Keratinocyte (primary cell): ENCODE measurements at regions not wholly inside any gene's neighbourhood (a gene's known extent, or its start where the extent isn't known, plus 50 kb on each side); places are given as distances from the start of the nearest gene placed in this dataset.

ENCODE experiments used
- DNase-seq: peaks from one replicate; pipeline ENCODE4 v3.0.0-alpha.2; 2011; ENCODE audit warnings: low read depth, missing footprints, low spot score
- FAIRE-seq: peaks from 2 replicates; lab custom pipeline; 2011; peaks lifted over from hg19 to GRCh38; lab: Jason Lieb, UNC
- H2AFZ ChIP-seq: 2 replicates; pipeline ENCODE4 v1.6.0; 2012; ENCODE audit warnings: low read length, control low read depth, inconsistent platforms; ENCODE audit not compliant: control insufficient read depth
- H3K27ac ChIP-seq: 2 replicates; pipeline ENCODE4 v1.5.1; 2011; ENCODE audit warnings: low read length; ENCODE audit not compliant: control insufficient read depth, insufficient read depth
- H3K27me3 ChIP-seq: 3 replicates; pipeline ENCODE4 v1.6.0; 2011; ENCODE audit warnings: low read length; ENCODE audit not compliant: control insufficient read depth, insufficient read depth; ENCODE audit errors: extremely low read depth
- H3K36me3 ChIP-seq, 2 experiments: 2 replicates in 1 of 2; 3 replicates in 1 of 2; pipeline ENCODE4 v1.5.1; 2011; ENCODE audit warnings: low read length in 2 of 2, mild to moderate bottlenecking in 1 of 2; ENCODE audit not compliant: control insufficient read depth in 2 of 2, insufficient read depth in 2 of 2; ENCODE audit errors: extremely low read depth in 1 of 2
- H3K4me1 ChIP-seq: 3 replicates; pipeline ENCODE4 v1.5.1; 2011; ENCODE audit warnings: low read length; ENCODE audit not compliant: control insufficient read depth, insufficient read depth; ENCODE audit errors: extremely low read depth
- H3K4me2 ChIP-seq: 3 replicates; pipeline ENCODE4 v1.6.0; 2011; ENCODE audit warnings: low read depth, low read length; ENCODE audit not compliant: control insufficient read depth, insufficient read depth; ENCODE audit errors: extremely low read depth
- H3K4me3 ChIP-seq, 3 experiments: fragments of 200-600 bp in 1 of 3; sonication (generic) in 1 of 3; 2 replicates in 2 of 3; 3 replicates in 1 of 3; pipeline ENCODE4 v1.5.1; 2011 to 2016; ENCODE audit warnings: low read length in 3 of 3, mild to moderate bottlenecking in 3 of 3, control low read depth in 2 of 3, inconsistent platforms in 1 of 3, low read depth in 1 of 3, mixed read lengths in 1 of 3, mixed run types in 1 of 3, moderate library complexity in 1 of 3; ENCODE audit not compliant: control insufficient read depth in 2 of 3, insufficient read depth in 2 of 3; ENCODE audit errors: extremely low read depth in 1 of 3
- H3K79me2 ChIP-seq: 2 replicates; pipeline ENCODE4 v1.6.0; 2012; ENCODE audit warnings: low read length; ENCODE audit not compliant: control insufficient read depth, insufficient read depth
- H3K9ac ChIP-seq: 3 replicates; pipeline ENCODE4 v1.6.0; 2011; ENCODE audit warnings: low read length; ENCODE audit not compliant: control insufficient read depth, insufficient read depth; ENCODE audit errors: extremely low read depth
- H3K9me1 ChIP-seq: 3 replicates; pipeline ENCODE4 v1.6.0; 2011; ENCODE audit warnings: low read length; ENCODE audit not compliant: control insufficient read depth, insufficient read depth; ENCODE audit errors: extremely low read depth
- H3K9me3 ChIP-seq: 2 replicates; pipeline ENCODE4 v1.5.1; 2012; ENCODE audit warnings: low read depth, low read length; ENCODE audit not compliant: control insufficient read depth
- H4K20me1 ChIP-seq: 3 replicates; pipeline ENCODE4 v1.6.0; 2011; ENCODE audit warnings: low read length; ENCODE audit not compliant: control insufficient read depth, insufficient read depth; ENCODE audit errors: extremely low read depth
- EZH2 ChIP-seq: IDR thresholded peaks from one replicate; pipeline ENCODE4 v1.6.1; 2012; ENCODE audit warnings: inconsistent platforms, mild to moderate bottlenecking, low read length, moderate library complexity
- dilution Hi-C: fragments of 300-500 bp; cut with MboI; formaldehyde crosslinking; loops from one replicate; pipeline ENCODE4 v1.7.0; 2020; ENCODE audit warnings: low sequenced_read_pairs; ENCODE audit not compliant: extremely low pct_ligation_motif_present
- TF ChIP-seq, protein P1 (sequence below), 3 experiments: IDR thresholded peaks in 1 of 3; conservative IDR thresholded peaks in 1 of 3; optimal IDR thresholded peaks in 1 of 3; 2 replicates in 2 of 3; 3 replicates in 1 of 3; pipeline versions ENCODE3 to v1.5.1; 2011; ENCODE audit warnings: low read length in 3 of 3, mild to moderate bottlenecking in 3 of 3, moderate library complexity in 2 of 3, control low read depth in 1 of 3, inconsistent platforms in 1 of 3; ENCODE audit not compliant: insufficient read depth in 2 of 3; ENCODE audit errors: extremely low read depth in 1 of 3

DNA sequence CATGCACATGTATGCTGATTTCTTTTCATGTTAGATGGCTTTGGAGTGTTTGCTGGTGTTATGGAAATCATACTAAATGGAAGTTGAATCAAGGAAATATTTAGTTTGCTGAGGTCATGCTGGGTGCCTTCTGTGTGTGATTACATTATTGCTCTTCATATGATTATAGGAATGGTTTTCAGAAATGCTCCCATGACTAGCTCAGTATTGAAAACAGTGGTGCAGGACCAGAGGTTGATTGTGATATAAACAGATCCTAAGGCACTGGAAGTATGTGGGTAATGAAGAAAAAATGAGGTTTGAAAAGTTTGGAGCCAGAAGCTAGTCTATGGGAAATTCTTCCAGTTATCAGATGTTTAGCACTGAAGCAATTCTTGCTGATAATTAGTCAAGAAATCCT is 693.1 kb downstream of the UTRN start:
- DNase-seq: no peak
- Histone ChIP-seq H2AFZ (no peak overlapping the region), H3K9ac (no peak overlapping the region), H3K27ac (no peak overlapping the region), H3K4me3 (no peak overlapping the region), H3K9me3 (peaks cover 2% of the 10 kb centered on the region), H3K4me2 (no peak overlapping the region), H3K9me1 (no peaks in the 10 kb centered on the region), H3K4me1 (no peaks in the 10 kb centered on the region), H3K27me3 (no peaks in the 10 kb centered on the region), H3K79me2 (no peaks in the 10 kb centered on the region), H3K36me3 (no peaks in the 10 kb centered on the region), H4K20me1 (no peaks in the 10 kb centered on the region)
- TF ChIP-seq EZH2: no peak
- TF ChIP-seq, protein P1, sequence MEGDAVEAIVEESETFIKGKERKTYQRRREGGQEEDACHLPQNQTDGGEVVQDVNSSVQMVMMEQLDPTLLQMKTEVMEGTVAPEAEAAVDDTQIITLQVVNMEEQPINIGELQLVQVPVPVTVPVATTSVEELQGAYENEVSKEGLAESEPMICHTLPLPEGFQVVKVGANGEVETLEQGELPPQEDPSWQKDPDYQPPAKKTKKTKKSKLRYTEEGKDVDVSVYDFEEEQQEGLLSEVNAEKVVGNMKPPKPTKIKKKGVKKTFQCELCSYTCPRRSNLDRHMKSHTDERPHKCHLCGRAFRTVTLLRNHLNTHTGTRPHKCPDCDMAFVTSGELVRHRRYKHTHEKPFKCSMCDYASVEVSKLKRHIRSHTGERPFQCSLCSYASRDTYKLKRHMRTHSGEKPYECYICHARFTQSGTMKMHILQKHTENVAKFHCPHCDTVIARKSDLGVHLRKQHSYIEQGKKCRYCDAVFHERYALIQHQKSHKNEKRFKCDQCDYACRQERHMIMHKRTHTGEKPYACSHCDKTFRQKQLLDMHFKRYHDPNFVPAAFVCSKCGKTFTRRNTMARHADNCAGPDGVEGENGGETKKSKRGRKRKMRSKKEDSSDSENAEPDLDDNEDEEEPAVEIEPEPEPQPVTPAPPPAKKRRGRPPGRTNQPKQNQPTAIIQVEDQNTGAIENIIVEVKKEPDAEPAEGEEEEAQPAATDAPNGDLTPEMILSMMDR (optimal IDR thresholded peaks at IDR 0.05 in 1 of 3, IDR thresholded peaks at IDR 0.05 in 1 of 3, conservative IDR thresholded peaks at IDR 0.05 in 1 of 3; ENCODE audit: extremely low read depth in 1 of 3, insufficient read depth in 2 of 3, low read length in 3 of 3): no peak
- no peak for FAIRE-seq
- dilution Hi-C loops: no loop called here

DNA sequence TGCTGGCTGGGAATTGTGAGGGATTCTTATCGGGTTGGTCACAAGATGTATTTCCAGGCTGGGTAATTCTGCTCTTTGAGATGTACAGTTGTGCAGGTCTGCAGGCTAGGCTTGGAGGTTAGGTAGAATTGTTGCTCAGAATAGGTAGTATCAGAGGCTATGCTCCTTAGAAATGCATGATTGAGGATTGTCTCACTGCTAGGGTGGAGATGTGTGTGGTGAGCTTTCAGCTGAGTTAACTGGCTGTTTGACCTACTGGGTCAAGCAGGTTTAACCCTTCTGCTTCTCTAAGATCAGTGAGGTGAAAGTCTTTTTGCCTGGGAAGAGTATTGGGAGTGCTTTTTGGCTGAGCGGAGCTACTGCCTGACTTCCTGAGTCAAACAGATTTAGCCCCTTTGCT is 701.1 kb downstream of the UTRN start:
- dilution Hi-C loops: no loop called here
- Histone ChIP-seq H2AFZ (no peak overlapping the region), H3K36me3 (no peaks in the 10 kb centered on the region), H4K20me1 (no peaks in the 10 kb centered on the region), H3K9me3 (peaks cover 2% of the 10 kb centered on the region), H3K27ac (no peak overlapping the region), H3K9me1 (no peaks in the 10 kb centered on the region), H3K4me2 (no peak overlapping the region), H3K4me3 (no peak overlapping the region), H3K9ac (no peak overlapping the region), H3K79me2 (no peaks in the 10 kb centered on the region), H3K4me1 (no peaks in the 10 kb centered on the region), H3K27me3 (no peaks in the 10 kb centered on the region)
- no peak for TF ChIP-seq EZH2
- TF ChIP-seq, protein P1 (optimal IDR thresholded peaks at IDR 0.05 in 1 of 3, IDR thresholded peaks at IDR 0.05 in 1 of 3, conservative IDR thresholded peaks at IDR 0.05 in 1 of 3; ENCODE audit: extremely low read depth in 1 of 3, insufficient read depth in 2 of 3, low read length in 3 of 3): no peak
- DNase-seq (no peak), FAIRE-seq (no peak)
